ENCODE measurements at regions not wholly inside any gene's neighbourhood (a gene's known extent, or its start where the extent isn't known, plus 50 kb on each side); places are given as distances from the start of the nearest gene placed in this dataset.

DNA sequence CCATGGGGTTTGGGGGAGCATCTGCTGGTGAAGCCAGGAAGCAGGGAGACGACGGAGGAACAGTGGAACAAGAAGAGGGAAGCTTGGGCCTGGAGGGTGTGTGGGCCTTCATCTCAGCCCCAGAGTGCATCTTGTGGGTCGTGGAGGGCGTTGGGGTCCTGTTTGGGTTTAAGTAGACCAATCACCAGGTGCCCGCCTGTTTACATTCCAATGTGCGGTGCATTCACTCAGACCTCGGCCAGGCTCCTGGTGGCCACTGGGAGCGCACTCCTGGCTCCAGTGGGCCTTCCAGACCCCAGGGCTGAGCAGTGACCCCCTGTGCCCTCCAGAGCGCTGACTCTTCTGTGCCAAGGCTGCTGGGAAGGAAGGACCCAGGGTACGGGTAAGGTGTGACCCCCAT lies 293.7 kb downstream of the NDUFA10 start:
- TF ChIP-seq POLR2A (IDR thresholded peaks at IDR 0.05) = no peak
- TF ChIP-seq, protein P1, sequence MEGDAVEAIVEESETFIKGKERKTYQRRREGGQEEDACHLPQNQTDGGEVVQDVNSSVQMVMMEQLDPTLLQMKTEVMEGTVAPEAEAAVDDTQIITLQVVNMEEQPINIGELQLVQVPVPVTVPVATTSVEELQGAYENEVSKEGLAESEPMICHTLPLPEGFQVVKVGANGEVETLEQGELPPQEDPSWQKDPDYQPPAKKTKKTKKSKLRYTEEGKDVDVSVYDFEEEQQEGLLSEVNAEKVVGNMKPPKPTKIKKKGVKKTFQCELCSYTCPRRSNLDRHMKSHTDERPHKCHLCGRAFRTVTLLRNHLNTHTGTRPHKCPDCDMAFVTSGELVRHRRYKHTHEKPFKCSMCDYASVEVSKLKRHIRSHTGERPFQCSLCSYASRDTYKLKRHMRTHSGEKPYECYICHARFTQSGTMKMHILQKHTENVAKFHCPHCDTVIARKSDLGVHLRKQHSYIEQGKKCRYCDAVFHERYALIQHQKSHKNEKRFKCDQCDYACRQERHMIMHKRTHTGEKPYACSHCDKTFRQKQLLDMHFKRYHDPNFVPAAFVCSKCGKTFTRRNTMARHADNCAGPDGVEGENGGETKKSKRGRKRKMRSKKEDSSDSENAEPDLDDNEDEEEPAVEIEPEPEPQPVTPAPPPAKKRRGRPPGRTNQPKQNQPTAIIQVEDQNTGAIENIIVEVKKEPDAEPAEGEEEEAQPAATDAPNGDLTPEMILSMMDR (IDR thresholded peaks at IDR 0.05) = no peak

Data from testis (tissue), 2 donors.